ENCODE measurements at regions not wholly inside any gene's neighbourhood (a gene's known extent, or its start where the extent isn't known, plus 50 kb on each side); places are given as distances from the start of the nearest gene placed in this dataset.

DNA sequence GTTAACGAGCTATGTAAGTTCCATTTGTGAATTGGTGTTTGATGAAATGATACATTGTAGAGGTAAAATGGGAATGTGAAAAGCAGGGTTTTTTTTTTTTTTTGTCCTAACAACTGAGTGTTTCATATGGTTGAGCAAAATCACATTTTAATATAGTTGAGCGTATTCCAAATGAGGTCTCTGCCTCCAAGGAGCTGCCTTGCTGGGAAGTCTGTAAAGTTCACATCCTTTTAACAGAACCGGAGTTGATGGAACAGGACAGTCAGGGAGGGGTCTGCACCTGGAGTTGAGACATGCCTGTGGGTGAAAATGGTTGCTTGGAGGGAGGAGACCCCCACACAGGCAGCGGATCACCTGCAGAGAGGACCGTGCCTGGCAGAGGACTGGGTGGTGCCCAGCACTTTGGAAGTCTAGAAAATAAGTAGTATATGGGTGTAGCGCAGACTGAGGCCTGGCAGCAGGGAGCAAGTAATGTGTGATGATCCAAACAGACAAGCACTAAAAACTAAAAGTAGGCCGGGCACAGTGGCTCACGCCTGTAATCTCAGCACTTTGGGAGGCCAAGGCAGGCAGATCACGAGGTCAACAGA lies 75.2 kb upstream of the UBAC2 start:
- DNase-seq, result no peak

DNA sequence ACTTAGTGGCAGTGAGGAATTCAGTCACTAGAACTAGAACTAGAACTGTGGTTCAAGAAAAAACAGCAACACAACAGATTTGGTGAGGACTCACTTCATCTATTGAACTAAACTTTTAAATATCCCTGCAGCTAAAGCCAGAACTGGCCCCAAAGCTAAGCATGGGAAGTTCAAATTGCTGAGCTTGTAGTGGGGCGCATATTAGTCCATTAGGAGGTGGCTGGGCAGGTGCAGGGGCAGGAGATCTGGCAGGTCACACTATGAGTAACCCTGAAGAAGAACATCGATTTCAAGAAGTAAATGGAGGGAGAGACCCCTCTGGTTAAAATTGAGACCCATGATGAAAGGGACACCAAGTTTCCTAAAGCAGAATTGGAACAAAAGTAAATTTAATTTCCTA lies 73.8 kb upstream of the UBAC2 start:
- DNase-seq, result no peak

- no peak for DNase-seq
These were observed 71.6 kb upstream of the UBAC2 start for GRCh38 chr13:99129050-99129449.

- no peak for DNase-seq
These were observed 70.7 kb upstream of the UBAC2 start for GRCh38 chr13:99129951-99130350.

GRCh38 chr13:99131410-99131809 lies 69.2 kb upstream of the UBAC2 start:
- DNase-seq, result no peak

DNA sequence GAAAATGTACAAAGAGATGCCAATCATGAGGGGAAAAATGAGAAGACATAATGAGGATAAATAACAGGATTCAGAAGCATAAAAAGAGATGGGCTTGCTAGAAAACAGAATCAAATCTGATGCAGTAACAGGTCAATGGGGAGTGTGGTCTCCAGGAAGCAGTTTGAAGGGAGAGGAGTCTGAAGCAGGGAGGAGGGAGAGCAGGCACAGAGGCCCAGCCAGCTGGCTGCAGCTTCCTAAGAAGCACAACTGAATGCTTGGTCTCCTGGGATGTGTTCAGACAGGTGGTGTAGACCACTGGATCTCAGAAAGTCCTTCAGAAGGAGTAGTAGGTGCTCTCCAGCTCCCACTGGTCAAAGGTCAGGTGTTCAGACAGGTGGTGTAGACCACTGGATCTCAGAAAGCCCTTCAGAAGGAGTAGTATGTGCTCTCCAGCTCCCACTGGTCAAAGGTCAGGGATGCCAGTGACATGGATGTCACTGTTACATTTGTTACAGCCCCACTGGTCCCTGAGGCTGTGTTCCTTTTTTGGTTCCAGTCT lies 68.3 kb upstream of the UBAC2 start:
- no peak for DNase-seq

- no peak for DNase-seq
These were observed 67.4 kb upstream of the UBAC2 start for GRCh38 chr13:99133230-99133629.

DNA sequence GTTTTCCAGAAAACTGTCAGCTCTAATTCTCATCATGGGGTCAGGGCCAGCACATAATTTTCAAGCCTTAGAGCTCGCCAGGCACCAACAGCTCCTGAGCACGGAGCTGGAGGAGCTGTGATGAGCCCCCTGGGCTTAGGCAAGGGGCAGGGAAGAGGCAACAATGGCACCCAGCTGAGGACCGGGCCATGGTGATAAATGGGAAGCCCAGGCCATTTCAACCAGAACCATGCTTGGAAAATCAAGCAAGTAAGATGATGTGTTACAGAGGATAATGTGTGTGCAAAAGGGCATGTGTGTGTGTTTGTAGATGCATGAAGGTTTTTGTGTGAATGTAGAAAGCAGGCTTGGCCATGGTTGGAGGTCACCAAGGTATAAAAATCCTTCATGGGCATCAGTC lies 66.8 kb upstream of the UBAC2 start:
- no peak for DNase-seq

GRCh38 chr13:99135591-99135990 lies 65.1 kb upstream of the UBAC2 start:
- no peak for DNase-seq

DNA sequence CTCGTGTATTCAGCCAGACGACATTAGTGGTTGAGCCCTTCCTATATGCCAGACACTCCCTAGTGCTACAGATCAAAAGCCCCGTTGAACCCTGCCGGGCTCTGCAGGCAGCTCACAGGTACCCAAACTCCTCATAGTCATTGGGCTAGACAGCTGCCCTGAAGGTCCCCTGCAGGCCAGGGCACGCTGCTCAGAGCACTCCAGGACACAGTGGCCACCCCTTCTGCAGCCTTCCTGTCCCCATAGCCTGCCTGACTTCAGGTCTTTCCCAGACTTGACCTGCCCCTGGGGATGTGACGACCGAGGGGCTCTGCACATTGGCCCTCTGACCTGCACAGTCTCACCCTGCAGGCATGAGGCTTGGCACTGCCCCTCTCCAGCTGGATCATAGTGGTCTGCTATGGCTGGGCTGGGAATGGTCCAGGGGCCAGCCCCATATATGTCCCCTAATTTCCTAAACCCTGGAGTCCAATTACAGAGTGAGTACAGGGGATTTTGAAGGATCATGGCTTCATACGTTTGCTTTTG lies 64.2 kb upstream of the UBAC2 start:
- no peak for DNase-seq

- no peak for DNase-seq
These were observed 59.8 kb upstream of the UBAC2 start for GRCh38 chr13:99140831-99141230.

- DNase-seq, result no peak
These were observed 56.8 kb upstream of the UBAC2 start for GRCh38 chr13:99143904-99144303.

DNA sequence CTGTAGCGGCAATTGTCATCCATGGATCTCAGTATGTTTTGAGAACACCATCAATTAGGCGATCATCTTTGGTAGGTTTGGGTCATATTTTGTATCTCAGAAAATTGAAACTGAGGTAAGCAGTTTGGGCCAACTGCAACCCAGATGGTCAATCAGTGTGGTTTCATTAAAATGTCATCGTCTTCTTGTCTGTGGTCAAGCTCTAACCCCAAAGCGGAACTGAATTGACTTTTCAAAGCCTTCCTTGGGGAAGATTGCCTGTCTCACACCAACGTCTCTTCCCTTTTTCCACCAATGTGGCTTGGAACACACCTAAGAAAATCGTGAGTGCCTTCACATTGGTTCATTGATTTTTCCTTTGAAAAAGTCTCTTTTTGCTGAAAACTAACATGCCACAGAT lies 56.3 kb upstream of the UBAC2 start:
- DNase-seq, result no peak

- no peak for DNase-seq
These were observed 55.2 kb upstream of the UBAC2 start for GRCh38 chr13:99145461-99145860.

DNA sequence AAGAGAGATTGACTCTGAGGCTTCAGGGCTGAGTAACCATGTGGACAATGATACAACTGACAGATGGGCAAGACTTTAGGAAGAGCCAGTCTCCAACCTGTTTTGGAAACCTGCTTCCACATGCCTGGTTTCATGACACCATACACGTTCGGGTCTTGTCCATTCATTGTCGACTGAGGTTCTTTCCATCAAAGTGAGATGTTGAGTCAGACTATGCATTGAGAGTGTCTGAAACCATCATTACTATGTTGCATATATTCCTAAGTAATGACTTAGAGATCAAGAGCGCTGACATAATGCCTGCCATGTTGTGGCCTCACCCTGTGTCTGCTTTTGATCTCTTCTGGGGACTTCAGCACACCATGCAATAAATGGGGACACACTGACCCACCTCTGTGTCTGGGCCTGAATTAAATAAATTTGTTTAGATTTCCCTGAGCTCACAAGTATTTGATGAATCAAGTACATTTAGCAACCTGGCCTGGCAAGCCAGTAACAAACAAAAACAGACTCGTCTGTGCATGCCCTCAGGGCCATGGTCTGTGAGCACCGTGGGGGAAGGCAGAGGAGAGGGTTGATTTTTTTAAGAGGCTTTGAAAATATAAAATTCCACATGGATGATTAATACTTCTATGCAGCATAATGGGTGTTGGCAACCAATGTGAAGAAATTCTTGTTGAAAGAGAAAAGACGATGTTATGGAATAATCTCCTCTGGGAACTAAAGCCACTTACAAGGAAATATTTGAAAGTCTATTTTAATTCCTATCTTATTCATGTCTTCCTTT lies 49.9 kb upstream of the UBAC2 start:
- DNase-seq, result peak; percentile 93
